ENCODE measurements at regions not wholly inside any gene's neighbourhood (a gene's known extent, or its start where the extent isn't known, plus 50 kb on each side); places are given as distances from the start of the nearest gene placed in this dataset.

DNA sequence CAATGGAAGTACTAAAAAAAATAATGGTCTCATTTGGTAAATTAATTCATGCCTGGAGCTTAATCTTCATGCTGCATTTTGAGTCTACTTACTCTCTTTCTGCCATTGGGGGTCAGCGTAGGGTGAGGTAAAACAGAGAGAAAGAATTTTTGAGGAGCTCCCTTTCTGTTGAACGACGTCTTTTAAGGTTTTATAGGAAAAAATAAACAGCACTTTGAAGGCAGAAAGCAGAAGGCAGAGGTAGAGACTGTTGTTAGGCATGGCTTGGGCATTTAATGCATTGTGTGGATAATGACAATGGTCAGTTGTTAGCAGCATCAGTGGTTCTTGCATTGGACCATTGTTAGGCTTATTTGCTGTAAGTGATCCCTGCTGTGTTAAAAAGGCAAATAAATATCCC is 557.2 kb upstream of the STXBP6 start:
- TF ChIP-seq CTCF (conservative IDR thresholded peaks at IDR 0.05; ENCODE audit: low read depth, low read length) (no peak), EZH2 (IDR thresholded peaks at IDR 0.05; ENCODE audit: low read length, unreplicated experiment) (no peak), EZH2phosphoT487 (IDR thresholded peaks at IDR 0.05; ENCODE audit: borderline replicate concordance, low read length) (no peak)

Measured in PC-3 (cell line).